ENCODE measurements at regions not wholly inside any gene's neighbourhood (a gene's known extent, or its start where the extent isn't known, plus 50 kb on each side); places are given as distances from the start of the nearest gene placed in this dataset.

DNA sequence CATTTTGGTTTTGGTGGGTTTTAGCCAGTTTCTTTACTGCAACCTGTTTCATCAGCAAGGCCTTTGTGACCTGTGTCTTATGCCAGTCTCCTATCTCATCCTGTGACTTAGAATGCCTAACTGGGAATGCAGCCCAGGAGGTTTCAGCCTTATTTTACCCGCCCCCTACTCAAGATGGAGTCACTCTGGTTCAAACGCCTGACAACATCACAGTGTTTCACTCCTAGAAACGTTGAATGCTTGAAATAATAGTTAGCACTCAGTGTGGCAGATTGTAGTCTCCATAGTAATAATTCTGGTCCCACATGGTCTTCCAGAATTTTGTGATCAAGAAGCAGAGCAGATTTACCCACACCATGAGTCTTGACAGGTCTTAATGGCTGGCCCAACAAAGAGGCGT is 159.0 kb upstream of the TRIB2 start:
- TF ChIP-seq, protein P1, sequence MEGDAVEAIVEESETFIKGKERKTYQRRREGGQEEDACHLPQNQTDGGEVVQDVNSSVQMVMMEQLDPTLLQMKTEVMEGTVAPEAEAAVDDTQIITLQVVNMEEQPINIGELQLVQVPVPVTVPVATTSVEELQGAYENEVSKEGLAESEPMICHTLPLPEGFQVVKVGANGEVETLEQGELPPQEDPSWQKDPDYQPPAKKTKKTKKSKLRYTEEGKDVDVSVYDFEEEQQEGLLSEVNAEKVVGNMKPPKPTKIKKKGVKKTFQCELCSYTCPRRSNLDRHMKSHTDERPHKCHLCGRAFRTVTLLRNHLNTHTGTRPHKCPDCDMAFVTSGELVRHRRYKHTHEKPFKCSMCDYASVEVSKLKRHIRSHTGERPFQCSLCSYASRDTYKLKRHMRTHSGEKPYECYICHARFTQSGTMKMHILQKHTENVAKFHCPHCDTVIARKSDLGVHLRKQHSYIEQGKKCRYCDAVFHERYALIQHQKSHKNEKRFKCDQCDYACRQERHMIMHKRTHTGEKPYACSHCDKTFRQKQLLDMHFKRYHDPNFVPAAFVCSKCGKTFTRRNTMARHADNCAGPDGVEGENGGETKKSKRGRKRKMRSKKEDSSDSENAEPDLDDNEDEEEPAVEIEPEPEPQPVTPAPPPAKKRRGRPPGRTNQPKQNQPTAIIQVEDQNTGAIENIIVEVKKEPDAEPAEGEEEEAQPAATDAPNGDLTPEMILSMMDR (IDR thresholded peaks at IDR 0.05; ENCODE audit: low read depth, low read length) = no peak
- TF ChIP-seq POLR2A (IDR thresholded peaks at IDR 0.05; ENCODE audit: extremely low read depth, insufficient read length) = no peak
- no peak for TF ChIP-seq MYC (IDR thresholded peaks at IDR 0.05; ENCODE audit: low read depth, low read length)
